GM12873 (cell line): ENCODE measurements at regions not wholly inside any gene's neighbourhood (a gene's known extent, or its start where the extent isn't known, plus 50 kb on each side); places are given as distances from the start of the nearest gene placed in this dataset.

ENCODE experiments used
- TF ChIP-seq, protein P1 (sequence below): IDR thresholded peaks from 2 replicates; pipeline ENCODE4 v1.5.1; 2012; ENCODE audit warnings: low read depth, mild to moderate bottlenecking, moderate library complexity, low read length, control low read depth; ENCODE audit not compliant: insufficient read depth; ENCODE audit errors: missing control alignments

DNA sequence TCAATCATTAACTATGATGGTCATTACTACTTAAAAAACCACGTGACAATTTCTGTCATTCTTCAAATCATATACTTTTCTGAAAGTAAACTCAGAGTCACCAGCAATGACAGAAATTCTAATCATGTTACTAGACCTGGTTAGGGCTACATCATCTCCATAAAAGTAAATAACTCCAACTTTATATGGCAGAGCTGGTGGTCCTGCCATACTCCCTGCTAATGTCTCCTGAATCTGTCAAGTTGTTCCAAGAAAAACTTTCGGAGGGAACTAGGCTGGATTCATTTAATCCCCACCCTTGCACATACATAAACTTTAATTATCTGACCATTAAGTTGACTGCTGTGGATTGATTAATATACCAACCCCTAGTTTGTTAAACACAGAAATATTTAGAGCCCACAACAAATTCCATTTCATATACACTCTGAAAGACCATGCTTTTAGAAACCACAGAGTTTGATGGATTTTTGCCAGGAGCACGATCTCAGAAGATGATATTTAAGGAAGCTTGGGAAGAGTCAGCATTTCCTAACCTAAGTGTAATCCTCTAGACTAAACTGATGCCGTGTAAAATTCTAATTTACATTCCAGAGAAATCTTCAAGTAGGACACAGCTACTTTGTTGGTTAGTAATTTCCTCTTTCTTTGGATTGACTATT lies 577.0 kb downstream of the FAT4 start:
- TF ChIP-seq, protein P1, sequence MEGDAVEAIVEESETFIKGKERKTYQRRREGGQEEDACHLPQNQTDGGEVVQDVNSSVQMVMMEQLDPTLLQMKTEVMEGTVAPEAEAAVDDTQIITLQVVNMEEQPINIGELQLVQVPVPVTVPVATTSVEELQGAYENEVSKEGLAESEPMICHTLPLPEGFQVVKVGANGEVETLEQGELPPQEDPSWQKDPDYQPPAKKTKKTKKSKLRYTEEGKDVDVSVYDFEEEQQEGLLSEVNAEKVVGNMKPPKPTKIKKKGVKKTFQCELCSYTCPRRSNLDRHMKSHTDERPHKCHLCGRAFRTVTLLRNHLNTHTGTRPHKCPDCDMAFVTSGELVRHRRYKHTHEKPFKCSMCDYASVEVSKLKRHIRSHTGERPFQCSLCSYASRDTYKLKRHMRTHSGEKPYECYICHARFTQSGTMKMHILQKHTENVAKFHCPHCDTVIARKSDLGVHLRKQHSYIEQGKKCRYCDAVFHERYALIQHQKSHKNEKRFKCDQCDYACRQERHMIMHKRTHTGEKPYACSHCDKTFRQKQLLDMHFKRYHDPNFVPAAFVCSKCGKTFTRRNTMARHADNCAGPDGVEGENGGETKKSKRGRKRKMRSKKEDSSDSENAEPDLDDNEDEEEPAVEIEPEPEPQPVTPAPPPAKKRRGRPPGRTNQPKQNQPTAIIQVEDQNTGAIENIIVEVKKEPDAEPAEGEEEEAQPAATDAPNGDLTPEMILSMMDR, result no peak

DNA sequence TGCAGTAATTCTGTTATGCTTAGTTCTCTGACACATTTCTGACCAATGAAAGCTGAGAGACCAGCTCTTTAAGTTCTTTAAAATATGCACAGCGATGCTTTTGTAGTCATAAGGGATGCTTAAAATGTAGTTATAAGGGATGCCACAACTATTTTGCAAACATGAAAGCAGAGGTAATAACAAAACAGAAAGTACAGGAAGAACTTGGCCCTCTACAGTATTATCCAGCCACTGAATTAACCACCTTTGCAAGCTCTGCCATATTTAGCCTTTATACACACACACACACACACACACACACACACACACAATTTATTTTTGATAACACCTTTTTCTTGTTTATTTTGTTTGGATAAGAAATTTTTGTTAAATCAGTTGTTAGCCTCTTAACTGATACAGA lies 590.0 kb downstream of the FAT4 start:
- TF ChIP-seq, protein P1, result no peak

DNA sequence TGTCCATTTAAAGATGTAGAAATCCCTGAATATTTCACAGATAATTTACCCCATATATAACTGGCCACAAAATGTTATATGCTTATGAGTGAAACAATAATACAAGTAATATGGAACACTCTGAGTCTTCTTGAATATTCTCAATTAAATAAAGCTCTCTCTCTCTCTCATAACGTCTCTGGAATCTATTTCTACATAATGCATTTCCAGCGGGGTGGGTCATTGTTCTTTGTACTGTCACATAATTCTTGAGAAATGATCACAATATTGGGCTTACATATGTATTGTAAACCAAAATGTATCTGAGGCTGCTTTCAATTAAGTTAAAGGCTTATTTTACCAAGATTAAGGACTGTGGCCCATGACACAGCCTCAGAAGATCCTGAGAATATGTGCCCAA lies 596.3 kb downstream of the FAT4 start:
- TF ChIP-seq, protein P1, result no peak

DNA sequence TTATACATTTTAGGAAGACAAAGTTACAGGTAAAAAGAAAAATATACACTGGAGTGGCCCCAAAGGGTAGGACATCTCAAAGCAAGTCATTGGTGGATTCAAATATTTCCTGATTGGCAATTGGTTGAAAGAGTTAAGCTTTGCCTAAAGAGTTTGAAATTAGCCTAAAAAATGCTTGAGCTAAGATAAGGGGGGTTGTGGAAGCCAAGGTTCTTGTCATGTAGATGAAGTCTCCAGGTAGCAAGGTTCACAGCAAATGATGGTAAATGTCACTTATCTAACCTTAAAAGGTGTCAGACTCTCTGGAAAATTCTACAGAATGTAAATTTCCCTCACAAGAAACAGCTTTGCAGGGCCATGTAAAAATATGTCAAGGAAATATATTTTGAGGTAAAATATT lies 596.7 kb downstream of the FAT4 start:
- TF ChIP-seq, protein P1, result no peak

DNA sequence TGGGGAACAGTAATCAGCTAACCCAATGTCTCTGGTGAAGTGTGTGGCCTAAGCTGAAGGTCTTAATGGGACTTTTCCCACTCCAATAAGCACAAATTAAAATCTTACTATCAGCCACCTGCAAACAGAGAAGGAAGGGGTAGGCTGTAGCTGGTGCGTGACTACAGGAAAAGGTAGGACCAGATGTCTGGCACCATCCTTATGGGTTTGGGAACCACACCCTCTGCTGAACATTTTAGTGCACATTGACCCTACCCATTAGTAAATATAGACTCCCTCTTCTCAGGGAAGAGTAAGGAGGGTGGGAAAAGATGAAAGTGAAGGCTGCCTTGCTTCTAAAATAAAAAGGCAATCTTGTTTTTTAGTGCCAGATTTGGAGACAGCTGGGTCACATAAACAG lies 602.8 kb downstream of the FAT4 start:
- TF ChIP-seq, protein P1, result no peak

DNA sequence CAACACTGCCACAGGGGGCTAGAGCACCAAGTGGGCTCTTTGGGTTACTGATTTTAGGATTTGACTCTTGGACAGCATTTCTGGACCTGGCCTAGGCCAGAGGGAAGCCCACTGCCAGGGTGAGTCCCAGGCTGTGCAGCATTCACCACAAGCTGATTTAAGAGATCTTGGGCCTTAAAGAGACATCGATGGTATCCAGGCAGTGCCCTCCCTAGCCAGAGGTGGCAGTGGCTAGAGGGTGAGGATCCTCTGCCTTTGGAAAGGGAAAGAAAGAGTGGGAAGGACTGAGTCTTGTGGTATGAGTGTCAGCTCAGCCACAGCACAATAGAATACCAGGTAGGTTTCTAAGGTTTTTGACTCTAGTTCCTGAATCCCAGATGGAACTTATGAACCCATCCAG lies 613.9 kb downstream of the FAT4 start:
- TF ChIP-seq, protein P1, result no peak

DNA sequence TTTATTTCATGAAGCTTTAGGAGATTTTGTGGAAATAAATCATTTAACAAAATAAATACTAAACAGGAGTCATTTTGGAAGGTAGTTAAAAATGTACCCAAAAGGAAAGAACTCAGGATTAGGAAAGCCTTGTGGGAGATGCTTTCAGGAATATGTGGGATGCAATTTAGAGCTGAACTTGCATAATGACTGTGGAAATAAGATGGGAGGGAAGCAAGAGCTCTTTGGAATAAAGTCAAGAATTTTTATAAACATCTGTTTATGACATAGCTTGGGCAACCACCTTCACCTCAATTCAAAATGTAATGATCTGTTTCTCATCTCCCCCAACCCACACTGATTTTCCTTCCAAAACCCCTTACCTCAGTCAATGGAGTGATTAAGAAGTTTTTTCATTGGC lies 623.8 kb downstream of the FAT4 start:
- TF ChIP-seq, protein P1, result no peak

DNA sequence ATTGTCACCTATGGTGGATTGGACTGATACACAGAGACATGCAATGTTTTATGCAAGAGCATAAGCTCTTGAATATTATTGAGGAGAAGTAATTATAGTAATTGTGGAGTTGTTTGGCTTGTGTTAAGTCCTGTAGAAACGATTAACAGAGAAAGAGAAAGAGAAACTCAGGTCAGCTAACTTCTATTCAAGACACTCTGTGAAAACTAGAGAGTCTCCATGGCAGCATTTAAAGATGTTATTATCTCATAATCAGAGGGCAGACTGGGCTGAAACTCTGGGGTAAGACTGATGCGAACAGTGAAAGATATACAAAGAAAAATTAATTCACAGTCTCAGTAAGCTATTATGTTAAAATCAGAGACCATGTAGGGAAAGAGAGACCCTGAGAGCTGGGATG lies 625.7 kb downstream of the FAT4 start:
- TF ChIP-seq, protein P1, result no peak
